GM21515 (cell line): ENCODE measurements at regions not wholly inside any gene's neighbourhood (a gene's known extent, or its start where the extent isn't known, plus 50 kb on each side); places are given as distances from the start of the nearest gene placed in this dataset.
A peak's percentile ranks its signal among the peaks of the same experiment; 100 is the strongest.

Experiments used
- ATAC-seq: cut with Tn5 transposase; IDR thresholded peaks from one replicate; pipeline ENCODE4 v1.9.1; 2021; ENCODE audit not compliant: unreplicated experiment

DNA sequence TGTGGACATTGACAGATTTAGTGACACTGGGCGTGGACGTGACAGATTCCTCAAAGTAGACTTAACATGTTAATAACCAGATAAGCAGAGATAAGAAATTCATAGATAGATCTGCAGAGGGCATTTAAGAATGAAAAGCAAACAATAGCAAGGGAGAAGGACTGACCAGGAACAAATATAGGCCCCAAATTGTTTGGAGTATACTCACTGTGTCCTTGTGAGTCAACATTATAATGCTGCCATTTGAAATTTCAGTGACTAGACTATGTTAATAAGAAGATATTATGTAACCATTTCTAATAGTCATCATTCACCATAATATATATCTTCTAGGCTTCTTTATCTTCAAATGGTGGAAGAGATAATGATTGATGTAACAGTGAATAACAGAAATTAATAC is 78.1 kb upstream of the SLC38A11 start:
- ATAC-seq, result no peak

DNA sequence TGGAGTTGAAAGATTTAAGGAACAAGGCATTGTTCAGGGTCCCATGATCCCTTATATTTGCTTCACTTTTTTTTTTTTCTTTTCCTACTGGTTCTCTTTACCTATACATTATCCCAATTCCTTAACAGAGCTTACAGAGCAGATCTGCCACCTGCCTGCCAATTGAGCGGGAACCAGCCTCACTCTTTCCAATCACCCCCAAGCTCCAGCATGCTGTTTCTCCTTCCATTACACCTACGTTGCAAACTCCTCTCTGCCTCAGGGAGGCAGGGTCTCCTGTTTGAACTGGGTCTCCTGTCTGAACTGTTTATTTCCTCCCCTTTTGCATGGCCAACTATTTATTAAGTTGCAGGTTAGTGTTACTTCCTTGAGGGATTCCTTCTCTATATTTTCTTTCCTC is 77.2 kb upstream of the SLC38A11 start:
- no peak for ATAC-seq

DNA sequence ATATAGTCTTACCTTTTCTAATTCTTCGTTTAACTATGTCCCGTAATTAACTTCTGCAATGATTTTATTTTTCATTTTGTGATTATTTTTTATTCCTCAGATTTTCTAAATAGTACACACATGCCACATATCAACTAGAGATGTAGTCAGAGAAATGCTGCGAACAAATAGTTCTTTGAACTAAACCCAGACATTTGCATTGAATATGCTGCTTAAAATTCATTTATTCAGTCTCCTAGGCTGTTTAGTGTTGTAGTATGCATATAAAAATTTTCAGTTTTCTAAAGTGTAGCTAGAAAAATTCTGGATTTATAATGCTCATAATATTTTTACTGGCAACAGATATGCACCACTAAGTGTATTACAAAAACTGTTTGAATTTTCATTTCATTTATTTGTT is 68.9 kb upstream of the SLC38A11 start:
- no peak for ATAC-seq

DNA sequence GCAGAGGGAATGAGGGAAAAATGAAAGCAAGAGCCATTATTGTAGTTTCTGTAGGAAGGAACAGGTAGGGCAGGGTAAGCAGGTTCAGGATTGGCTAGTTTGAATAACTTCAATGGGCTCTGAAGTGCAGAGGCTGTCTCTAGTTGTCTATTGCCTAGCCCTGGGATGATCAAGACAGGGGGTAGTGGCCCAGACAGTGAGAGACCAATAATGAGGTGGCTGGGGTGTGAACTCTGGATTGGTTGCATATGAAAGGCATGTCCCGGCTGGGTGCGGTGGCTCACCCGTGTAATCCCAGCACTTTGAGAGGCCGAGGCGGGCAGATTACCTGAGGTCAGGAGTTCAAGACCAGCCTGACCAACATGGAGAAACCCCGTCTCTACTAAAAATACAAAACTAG is 67.5 kb upstream of the SLC38A11 start:
- ATAC-seq, result no peak

DNA sequence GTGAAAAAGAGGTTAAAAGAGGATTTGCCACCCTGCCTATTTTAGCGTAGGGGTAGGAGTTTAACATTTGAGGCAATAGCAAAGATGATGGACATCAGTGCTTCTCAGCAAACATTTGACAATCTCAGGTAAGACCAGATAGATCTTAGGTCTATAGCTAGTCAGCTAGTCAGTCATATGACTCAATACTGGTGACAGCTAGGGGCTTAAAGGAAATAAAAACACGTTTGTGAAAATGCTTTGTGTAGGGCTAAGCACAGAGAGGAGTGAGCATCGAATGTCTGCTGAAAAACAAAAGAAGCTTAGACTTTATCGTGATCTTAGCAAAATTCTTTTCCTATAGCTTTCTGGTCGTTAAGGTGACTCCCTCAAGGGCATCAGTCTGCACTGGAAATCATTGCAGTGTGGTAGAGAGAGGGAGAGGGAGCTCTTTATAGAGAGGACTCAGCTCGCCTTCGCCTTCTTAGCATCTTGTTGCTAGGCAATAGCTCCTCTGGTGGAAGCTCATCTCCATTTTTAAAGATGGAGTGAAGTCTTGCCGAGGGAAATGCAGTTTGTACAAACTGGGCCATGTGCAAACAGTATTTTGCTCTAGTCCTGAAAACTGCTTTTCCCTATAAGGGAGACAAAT is 62.8 kb upstream of the SLC38A11 start:
- ATAC-seq, result no peak

DNA sequence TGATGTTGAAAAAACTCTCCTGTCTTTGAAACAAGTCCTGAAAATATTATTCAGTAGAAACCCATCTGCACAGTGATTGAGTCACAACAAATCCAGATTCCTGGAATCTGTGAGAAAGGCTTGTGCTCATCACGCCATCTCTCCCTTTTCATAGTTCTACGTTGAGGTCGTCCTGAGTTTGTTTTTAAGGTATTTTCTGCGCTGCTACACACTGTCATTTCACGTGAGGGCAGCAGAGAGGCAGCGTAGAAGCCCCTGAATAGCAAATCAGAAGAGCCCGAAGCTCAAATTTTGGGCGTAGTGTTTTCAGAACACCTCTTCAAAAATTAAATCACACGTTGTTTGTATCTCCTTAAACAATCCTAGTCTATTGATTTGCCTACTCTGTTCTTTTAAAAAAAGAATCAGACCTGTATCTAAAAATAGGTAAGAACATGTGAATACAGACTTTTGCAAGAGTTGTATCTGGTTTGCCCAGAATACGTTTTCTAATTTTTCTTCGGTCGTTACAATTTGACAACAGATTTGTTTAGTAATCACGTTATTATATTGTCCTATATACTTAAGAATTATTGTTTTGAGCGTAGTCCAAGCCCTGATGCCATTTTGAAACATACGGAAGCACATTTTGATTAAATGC is 61.6 kb upstream of the SLC38A11 start:
- ATAC-seq, result peak; percentile 61

DNA sequence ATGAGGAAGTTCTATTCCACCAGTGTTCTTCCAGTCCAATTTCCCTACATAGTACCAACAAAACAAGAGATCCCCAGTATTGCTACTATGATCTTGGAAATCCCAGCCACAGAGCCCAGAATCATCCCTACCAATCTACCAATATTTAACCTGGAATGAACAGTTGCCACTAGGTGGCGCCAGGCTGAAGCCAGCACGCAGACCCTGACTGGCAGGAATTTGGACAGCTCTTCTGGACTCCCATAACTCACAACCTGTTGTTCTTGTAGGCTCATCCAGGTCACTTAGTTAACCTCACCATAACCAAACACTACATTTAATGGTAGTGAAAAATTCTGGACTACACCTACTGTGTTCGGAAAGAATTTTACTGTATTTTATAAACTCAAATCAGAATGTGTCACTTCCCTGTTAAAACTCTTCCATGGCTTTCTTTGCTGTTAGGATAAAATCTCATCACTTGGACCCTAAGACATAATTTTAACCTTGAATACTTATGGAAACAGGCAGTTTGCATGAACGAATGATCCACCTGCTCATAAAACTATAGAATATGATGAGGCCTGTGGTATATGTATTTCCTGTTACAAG is 59.8 kb upstream of the SLC38A11 start:
- peak; percentile 88 for ATAC-seq

DNA sequence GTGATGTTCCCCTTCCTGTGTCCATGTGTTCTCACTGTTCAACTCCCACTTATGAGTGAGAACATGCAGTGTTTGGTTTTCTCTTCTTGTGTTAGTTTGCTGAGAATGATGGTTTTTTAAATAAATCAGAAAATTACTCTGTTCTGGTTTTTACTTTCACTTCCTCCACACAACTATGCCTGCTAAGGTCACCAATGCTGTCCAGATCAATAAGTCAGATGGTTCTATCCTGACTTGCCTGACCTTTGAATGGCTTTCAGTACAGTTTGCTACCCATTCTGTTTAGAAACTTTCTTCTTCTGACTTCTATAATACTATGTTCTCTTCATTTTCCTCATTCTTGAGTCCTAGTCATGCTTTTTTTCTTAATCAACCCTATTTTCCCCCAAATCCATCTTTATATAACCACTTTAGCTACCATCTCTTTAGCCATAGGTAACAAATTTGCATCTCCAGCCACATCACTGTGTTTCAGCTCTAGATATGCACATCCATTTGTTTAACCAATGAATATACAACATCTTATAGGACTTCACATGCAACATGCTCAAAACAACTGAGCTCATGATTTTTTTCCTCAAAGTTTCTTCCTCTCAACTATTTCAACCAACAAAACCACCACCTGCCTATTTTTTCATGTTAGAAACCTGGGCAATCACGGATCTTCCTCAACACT is 58.8 kb upstream of the SLC38A11 start:
- peak; percentile 50 for ATAC-seq

DNA sequence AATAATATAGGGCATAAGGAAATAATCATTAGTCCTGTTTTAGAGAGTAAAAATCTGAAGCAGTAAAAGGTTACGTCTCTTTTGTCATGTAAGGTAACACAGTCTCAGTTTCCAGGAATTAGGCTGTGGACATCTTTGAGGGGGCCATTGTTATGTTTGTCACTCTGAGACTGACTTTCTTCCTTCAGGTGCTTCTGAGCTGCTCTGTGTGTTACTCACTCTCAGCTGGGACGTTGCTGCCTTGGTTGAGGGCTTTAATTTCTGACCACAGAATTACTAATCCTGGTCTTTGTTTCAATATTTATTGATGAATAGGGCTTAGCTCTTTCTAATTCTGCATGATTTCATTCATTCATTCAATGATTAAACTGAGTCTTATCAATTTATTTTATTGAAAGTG is 55.9 kb upstream of the SLC38A11 start:
- no peak for ATAC-seq

DNA sequence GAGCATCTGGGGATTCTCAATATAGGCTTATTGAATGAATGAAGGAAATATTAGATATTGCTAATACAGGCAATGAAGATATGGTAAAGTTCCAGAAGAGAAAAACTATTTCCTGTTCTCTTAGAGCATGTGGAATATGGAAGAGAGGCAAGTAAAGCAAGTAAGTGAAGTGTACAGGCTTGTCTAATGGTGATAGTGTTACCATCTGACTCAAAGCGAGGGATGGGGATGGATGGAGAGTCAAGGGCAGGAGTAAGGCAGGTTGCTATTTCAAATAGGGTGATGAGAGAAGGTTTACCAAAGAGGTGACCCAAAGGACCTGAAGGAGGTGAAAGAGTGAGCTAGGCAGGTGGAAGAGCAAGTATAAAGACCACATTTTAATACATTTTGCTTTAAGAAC is 55.2 kb upstream of the SLC38A11 start:
- no peak for ATAC-seq

DNA sequence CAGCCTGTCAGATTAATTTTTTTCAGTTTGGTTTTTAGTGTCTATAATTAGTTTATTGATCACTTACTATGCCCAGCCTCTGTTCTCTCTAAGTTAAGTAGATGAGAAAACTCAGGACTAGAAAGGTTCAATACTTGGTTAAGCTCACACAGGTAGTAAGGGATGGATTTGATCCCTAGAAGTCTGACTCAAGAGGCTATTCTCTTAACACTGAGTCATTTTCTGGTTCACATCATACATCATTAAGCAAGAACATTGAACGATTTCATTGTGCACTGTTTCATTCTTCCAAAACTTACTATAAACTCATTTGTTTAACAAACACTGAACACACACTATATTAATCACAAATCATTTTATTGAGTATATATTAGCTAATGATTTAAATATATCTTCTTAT is 54.1 kb upstream of the SLC38A11 start:
- no peak for ATAC-seq

DNA sequence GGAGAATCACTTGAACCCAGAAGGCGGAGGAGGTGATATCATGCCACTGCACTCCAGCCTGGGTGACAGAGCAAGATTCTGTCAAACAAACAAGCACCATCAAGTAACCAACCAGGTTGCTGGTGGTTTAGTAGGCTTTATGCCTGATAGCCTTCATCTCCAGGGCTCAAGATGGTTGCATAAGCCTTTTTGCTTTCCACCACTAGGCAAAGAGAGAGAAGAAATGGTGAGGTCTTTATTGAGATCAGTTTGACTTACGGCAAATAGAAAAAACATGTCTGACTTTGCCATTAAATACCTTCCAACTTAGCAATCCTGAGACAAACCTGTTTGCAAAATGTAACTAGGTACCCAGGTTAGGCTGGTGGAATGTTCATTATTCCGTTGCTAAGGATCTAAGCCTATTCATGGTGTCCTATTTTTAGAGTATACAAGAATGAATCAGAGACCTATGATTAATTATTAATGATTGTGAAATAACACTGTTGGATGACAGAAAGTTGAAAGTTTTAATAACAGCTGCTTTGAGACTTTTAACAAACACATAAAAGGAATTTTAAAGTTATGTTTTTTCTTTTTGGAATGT is 53.5 kb upstream of the SLC38A11 start:
- no peak for ATAC-seq

DNA sequence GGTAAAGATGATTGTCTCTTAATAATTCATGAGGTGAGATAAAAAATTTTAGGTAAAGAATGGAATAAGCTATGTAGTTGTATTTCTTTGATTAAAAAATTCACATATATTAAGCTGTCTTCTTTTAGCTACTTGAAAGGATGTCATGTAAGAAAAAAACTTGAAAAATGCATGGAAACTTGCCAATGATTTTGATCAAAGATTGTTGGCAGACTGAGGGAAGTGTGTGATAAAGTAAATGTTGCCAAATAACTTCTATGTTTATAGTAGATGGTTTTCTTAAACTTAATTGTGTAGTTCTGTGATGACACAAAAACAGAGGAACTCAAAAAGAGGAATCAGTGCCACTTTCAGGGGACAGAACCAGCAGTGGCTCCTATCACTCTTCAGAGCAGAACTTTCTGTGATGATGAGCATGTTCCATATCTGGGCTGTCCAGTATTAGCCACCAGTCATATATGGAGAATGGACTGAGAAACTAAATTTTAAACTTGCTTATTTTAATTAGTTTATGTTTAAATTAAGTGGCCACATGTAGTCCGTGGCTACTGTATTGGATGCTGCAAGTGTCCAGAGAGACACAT is 51.9 kb upstream of the SLC38A11 start:
- no peak for ATAC-seq
